Skeletal muscle cell (primary cell): ENCODE measurements at regions not wholly inside any gene's neighbourhood (a gene's known extent, or its start where the extent isn't known, plus 50 kb on each side); places are given as distances from the start of the nearest gene placed in this dataset.
"Not testable (repeated sequence)": the region's sequence is repeated elsewhere in the genome, so short reads cannot be mapped to it uniquely, and the experiment has no call there.

Experiments used
- DNase-seq: peaks from one replicate; pipeline ENCODE4 v3.0.0-alpha.2; 2010; ENCODE audit warnings: low read depth
- H3K4me3 ChIP-seq: 2 replicates; pipeline ENCODE4 v1.5.1; 2011; ENCODE audit warnings: low read depth, mild to moderate bottlenecking, control low read depth, low read length, moderate library complexity

DNA sequence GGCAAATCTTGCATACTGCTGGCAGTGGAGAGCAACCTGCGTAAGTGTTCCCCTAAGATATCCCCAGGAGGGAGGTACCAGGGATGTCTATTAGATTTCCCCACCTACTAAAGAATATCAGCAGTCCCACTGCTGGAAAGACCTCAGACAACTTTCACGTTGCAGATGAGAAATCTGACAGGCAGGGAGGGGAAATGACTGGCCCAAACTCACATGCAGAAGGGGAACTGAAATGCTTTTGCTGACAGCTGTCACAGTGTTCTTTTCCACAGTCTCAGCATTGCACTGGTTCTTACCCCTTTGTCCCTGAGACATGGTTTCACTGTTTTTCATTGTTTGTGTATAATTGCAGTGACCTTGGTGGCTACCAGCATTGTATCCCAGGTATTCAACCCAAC lies 84.8 kb upstream of the ATP1A1 start:
- no peak overlapping the region for H3K4me3 ChIP-seq
- DNase-seq = no peak

DNA sequence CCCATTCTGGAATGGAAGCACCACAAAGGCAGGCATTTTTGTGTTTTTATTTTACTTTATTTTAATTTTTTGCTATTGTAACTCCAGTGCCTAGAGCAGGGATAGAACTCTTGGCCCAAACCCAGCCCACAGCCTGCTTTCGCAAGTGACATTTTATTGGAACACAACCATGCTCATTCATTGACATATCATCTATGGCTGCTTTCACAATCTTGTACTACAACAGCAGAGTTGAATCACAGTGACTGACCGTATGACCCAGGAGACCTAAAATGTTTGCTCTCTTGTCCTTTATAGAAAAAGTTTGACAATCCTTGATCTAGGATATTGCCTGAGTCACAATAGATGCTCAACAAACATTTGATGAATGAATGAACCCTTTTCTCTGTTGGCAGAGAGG lies 83.9 kb upstream of the ATP1A1 start:
- H3K4me3 ChIP-seq = no peak overlapping the region
- no peak for DNase-seq

DNA sequence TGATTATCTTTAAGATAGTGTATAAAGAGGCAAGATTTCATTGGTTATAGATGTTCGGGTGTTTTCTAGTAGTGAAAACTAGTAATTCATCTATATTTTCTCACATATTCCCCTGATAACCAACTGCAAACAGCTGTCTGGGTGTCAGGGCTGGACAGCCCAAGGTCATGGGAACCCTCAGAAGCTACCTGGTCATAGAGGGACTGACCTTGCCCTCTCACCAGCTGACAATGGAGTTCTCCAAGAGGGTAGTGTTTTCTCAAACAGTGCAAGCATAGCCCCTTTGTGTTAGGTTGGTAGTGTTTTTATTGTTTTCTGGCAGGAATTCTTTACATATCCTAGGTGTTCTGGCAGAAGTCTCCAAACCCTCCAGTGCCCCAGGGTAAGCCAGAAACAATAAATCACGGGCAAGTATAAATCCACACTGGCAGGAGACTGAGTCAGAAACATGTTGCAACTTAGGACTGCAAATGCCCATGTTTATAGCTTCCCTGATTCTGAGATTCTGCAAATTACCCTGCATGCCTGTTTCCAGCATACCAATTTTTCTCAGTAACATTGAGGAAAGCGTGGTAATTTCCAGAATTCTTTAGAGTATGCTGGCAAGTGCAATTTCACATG lies 82.8 kb upstream of the ATP1A1 start:
- no peak overlapping the region for H3K4me3 ChIP-seq
- DNase-seq = no peak

DNA sequence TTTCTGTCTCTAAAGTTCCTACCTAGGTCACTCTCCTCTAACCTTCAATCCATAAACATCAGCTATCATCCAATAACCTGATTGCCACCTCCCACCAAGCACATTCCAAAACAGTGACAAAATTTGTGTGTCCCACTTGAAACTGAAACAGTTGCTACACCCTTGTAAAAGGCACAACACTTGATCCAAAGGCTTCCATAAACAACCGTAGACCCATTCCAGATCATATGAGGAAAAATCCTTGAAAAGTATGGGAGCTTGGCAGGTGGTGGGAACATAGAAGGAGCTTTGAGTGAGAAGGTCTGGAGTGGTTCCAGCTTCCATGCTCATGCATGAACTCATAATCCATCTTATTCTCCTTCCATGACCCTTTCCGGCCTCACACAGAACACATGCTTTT lies 82.0 kb upstream of the ATP1A1 start:
- H3K4me3 ChIP-seq = no peak overlapping the region
- no peak for DNase-seq

- no peak for DNase-seq
- H3K4me3 ChIP-seq = no peak overlapping the region
Measured at GRCh38 chr1:116292929-116293725, 79.9 kb upstream of the ATP1A1 start.

GRCh38 chr1:116297495-116298212 lies 75.4 kb upstream of the ATP1A1 start:
- no peak for DNase-seq
- no peak overlapping the region for H3K4me3 ChIP-seq

DNA sequence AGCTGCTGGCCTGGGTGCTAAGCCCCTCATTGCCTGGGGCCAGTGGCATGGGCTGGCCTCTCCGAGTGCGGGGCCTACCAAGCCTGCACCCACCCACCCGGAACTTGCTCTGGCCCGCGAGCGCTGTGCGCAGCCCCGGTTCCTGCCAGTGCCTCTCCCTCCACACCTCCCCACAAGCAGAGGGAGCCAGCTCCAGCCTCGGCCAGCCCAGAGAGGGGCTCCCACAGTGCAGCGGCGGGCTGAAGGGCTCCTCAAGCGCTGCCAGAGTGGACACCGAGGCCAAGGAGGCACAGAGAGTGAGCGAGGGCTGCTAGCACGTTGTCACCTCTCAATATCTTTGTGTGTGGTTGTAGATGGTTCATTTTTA lies 74.8 kb upstream of the ATP1A1 start:
- H3K4me3 ChIP-seq, DNase-seq: not testable (repeated sequence)

- no peak overlapping the region for H3K4me3 ChIP-seq
- DNase-seq = no peak
Measured at GRCh38 chr1:116298746-116299145, 74.3 kb upstream of the ATP1A1 start.

GRCh38 chr1:116299248-116299647 lies 73.8 kb upstream of the ATP1A1 start:
- no peak for DNase-seq

GRCh38 chr1:116302281-116302680 lies 70.8 kb upstream of the ATP1A1 start:
- DNase-seq = no peak
- no peak overlapping the region for H3K4me3 ChIP-seq

More at GRCh38 chr1:116299248-116299647, 73.8 kb upstream of the ATP1A1 start:
- no peak overlapping the region for H3K4me3 ChIP-seq

DNA sequence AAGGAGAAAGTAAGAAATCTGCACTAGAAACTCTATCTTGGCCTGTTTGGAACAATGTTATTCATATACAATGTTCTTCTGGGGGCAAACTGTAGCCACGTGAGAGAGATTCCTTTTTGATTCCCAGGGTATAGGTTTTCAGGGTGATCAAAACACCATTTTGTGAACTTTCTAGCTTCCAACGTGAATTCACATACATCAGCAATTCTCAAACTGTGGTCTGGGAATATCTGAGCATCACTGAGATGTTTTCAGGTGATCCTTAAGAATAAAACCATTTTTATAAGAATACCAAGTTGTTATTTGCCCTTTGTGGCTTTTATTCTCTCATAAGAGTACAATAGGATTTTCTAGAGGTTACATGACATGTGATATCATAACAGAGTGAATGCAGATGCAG lies 66.9 kb upstream of the ATP1A1 start:
- DNase-seq = no peak
- H3K4me3 ChIP-seq = no peak overlapping the region

- DNase-seq = no peak
- no peak overlapping the region for H3K4me3 ChIP-seq
Measured at GRCh38 chr1:116306840-116307442, 66.1 kb upstream of the ATP1A1 start.

GRCh38 chr1:116308276-116308675 lies 64.8 kb upstream of the ATP1A1 start:
- DNase-seq = no peak

DNA sequence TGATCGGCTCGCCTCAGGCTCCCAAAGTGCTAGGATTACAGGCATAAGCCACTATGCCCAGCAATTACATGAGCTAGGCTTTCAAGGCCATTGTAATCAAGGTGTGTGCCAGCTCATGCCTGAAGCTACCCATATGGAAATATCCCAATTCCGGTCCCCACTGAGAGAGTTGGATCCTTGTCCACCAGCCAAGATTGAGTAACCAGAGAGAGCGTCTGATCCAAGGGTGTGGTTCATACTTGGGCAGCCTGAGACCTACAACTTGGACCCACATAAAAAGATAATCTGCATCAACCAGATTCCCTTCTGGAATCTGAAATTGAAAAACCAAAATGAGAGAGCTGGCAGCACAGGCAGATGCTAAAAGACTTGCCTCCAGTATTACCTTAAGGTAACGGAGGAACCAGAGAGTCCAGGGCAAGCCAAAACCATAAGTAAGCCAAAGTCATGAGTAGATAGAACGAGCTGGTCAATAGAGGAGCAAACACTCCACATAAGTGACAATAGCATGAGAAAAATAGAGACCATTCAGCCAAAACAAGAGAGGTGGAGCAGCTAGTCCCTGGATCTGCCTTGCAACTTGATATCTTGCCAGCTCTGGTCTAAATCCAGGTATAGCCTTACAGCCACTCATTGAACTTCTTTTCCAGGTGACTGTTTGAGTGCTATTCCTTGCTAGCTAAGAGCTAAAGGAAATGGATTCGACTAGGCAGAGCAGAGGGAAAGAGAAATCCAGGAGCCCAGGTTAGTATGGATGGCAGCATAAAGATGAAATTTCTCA lies 63.8 kb upstream of the ATP1A1 start:
- DNase-seq = no peak

More at GRCh38 chr1:116308276-116308675, 64.8 kb upstream of the ATP1A1 start:
- H3K4me3 ChIP-seq = no peak overlapping the region

DNA sequence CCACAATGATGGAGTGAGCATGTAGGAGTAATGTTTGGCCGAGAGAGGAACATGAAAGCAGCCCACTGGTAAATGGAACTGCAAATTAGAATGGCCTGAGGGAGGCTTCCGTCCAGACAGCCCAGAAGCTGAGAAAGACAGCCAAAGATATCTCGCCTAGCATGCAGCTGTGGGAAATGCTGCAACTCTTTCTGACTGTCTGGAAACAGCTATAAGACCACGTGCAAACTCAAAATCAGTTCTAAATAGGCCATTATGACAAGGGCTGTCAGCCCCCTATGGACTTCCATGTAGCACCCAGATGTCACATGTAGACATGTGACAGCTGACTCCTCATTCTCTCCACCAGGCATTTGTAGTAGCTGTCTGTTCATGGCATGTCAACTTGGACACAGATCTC lies 62.9 kb upstream of the ATP1A1 start:
- no peak for DNase-seq
- no peak overlapping the region for H3K4me3 ChIP-seq

More for the DNA sequence above, 63.8 kb upstream of the ATP1A1 start:
- no peak overlapping the region for H3K4me3 ChIP-seq

DNA sequence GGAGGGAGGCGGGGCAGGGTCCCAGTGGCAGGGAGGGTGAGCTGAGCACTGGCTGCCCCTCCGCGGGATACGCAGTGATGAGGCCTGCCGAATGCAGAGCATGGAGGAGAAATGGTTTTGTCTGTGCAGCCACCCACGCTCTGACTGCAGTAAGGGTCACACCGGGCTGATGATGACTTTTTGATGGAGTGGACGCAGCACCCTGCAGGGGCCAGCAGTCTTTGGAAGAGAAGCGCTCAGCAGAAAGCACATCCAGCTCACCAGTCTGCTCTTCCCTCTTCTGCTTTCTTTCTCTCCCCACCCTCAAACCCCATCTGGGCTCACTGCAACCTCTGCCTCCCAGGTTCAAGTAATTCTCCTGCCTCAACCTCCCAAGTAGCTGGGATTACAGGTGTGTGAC lies 61.9 kb upstream of the ATP1A1 start:
- H3K4me3 ChIP-seq = no peak overlapping the region
- no peak for DNase-seq

DNA sequence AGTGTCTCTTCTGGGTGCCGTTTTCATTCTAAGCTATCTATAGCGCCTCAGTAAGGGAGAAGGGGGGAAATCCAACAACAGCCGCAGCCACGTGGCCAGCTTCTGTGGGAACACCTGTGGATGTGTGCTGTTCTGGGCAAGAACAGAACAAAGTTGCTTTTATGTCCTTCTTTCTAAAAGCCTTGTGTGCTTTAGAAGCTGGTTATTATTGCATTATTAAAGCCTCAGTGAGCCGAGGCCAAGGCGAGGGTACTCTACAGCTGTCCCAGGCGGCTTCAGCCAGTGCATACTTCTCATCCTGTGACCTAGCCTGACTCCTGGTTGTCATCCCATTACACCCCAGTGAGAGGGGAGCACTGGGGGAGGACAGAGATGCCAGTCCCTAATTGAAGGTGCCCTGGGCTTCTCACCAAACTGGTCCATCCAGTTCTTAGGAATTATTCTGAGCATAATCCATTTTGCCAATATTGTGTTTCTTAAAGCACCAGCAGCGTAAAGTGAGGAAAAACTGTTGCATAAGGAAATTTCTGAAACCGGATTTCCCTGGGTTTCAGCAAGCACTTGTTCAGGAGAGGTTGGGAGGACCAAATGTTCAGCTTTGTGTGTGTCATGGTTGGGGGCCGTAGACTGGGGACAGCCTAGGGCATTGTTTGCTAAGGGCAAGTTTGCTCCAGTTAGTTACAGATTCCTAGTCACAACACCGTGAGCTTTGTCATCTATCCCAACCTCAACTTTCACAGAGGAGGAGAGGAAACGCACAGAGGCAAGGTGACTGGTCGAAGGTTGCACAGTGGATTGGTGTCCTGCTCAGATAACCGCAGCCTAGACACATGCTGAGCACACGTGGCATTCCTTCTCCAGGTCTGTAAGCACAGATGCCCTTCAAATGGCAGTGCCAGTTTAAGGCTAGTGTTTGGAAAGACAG lies 61.0 kb upstream of the ATP1A1 start:
- H3K4me3 ChIP-seq = no peak overlapping the region
- no peak for DNase-seq

DNA sequence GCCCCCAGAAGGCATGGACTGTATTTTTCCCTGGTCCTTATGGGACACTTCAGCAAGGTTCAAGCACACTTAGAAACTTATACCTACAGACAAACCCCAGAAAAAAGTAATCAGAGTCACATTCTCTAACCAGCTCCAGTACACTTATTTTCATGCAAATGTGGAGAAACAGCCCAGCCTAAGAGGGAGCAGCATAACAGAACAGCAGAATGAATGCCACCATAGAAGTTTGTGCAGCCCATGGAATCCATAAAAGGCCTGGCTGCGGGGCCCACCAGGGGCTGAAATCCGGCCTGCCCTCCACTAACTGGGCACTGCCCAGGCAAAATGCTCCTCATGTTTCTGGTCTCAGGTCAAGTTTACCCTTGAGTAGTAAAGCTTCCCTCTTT lies 60.4 kb upstream of the ATP1A1 start:
- no peak for DNase-seq
- H3K4me3 ChIP-seq = no peak overlapping the region
